ENCODE measurements at regions not wholly inside any gene's neighbourhood (a gene's known extent, or its start where the extent isn't known, plus 50 kb on each side); places are given as distances from the start of the nearest gene placed in this dataset.

GRCh38 chr4:132383571-132384199 is 765.4 kb upstream of the PCDH10 start:
- H3K9ac ChIP-seq (ENCODE audit: insufficient read depth in 1 of 2, low read length in 2 of 2): no peak overlapping the region
- no peak for TF ChIP-seq CTCF (IDR thresholded peaks at IDR 0.05; ENCODE audit: control extremely low read depth, extremely low read depth)
- DNase-seq: no peak
- H3K9me3 ChIP-seq (ENCODE audit: control insufficient read depth in 4 of 4, insufficient read depth in 3 of 4, low read length in 3 of 4): no peaks in the 10 kb centered on the region
- no peaks in the 10 kb centered on the region for H3K27me3 ChIP-seq (ENCODE audit: control insufficient read depth in 3 of 3, insufficient read depth in 3 of 3, low read length in 2 of 3)
- 61 to 62% methylated on average over 1 of the region's 1 CpG for WGBS, 2 donors
- no peak overlapping the region for H3K27ac ChIP-seq (ENCODE audit: low read depth in 1 of 2, low read length in 1 of 2)
- no peaks in the 10 kb centered on the region for H3K4me1 ChIP-seq (ENCODE audit: control insufficient read depth in 5 of 5, insufficient read depth in 5 of 5, low read length in 5 of 5)
- ATAC-seq (ENCODE audit: insufficient read depth, low FRiP score): no peak
- H3K4me3 ChIP-seq: no peak overlapping the region
- no peaks in the 10 kb centered on the region for H3K36me3 ChIP-seq (ENCODE audit: control insufficient read depth in 4 of 4, insufficient read depth in 4 of 4, low read length in 4 of 4)

GRCh38 chr4:132384709-132385108 is 764.4 kb upstream of the PCDH10 start:
- Histone ChIP-seq H3K9me3 (ENCODE audit: control insufficient read depth in 4 of 4, insufficient read depth in 3 of 4, low read length in 3 of 4) (no peaks in the 10 kb centered on the region), H3K27ac (ENCODE audit: low read depth in 1 of 2, low read length in 1 of 2) (no peak overlapping the region), H3K4me1 (ENCODE audit: control insufficient read depth in 5 of 5, insufficient read depth in 5 of 5, low read length in 5 of 5) (no peaks in the 10 kb centered on the region), H3K27me3 (ENCODE audit: control insufficient read depth in 3 of 3, insufficient read depth in 3 of 3, low read length in 2 of 3) (no peaks in the 10 kb centered on the region), H3K36me3 (ENCODE audit: control insufficient read depth in 4 of 4, insufficient read depth in 4 of 4, low read length in 4 of 4) (no peaks in the 10 kb centered on the region), H3K4me3 (no peak overlapping the region), H3K9ac (ENCODE audit: insufficient read depth in 1 of 2, low read length in 2 of 2) (no peak overlapping the region)
- WGBS, 2 donors: 61 to 65% methylated on average over 2 of the region's 2 CpGs
- no peak for TF ChIP-seq CTCF (IDR thresholded peaks at IDR 0.05; ENCODE audit: control extremely low read depth, extremely low read depth)
- DNase-seq: no peak
- ATAC-seq (ENCODE audit: insufficient read depth, low FRiP score): no peak

- WGBS, 2 donors: 92 to 95% methylated on average over 3 of the region's 3 CpGs
- Histone ChIP-seq H3K4me1 (ENCODE audit: control insufficient read depth in 5 of 5, insufficient read depth in 5 of 5, low read length in 5 of 5) (no peaks in the 10 kb centered on the region), H3K9ac (ENCODE audit: insufficient read depth in 1 of 2, low read length in 2 of 2) (no peak overlapping the region), H3K9me3 (ENCODE audit: control insufficient read depth in 4 of 4, insufficient read depth in 3 of 4, low read length in 3 of 4) (no peaks in the 10 kb centered on the region), H3K4me3 (no peak overlapping the region), H3K36me3 (ENCODE audit: control insufficient read depth in 4 of 4, insufficient read depth in 4 of 4, low read length in 4 of 4) (no peaks in the 10 kb centered on the region), H3K27me3 (ENCODE audit: control insufficient read depth in 3 of 3, insufficient read depth in 3 of 3, low read length in 2 of 3) (no peaks in the 10 kb centered on the region), H3K27ac (ENCODE audit: low read depth in 1 of 2, low read length in 1 of 2) (no peak overlapping the region)
- no peak for TF ChIP-seq CTCF (IDR thresholded peaks at IDR 0.05; ENCODE audit: control extremely low read depth, extremely low read depth)
- DNase-seq (no peak), ATAC-seq (ENCODE audit: insufficient read depth, low FRiP score) (no peak)
These were observed 763.0 kb upstream of the PCDH10 start for GRCh38 chr4:132386130-132386529.

GRCh38 chr4:132387060-132387459 is 762.0 kb upstream of the PCDH10 start:
- TF ChIP-seq CTCF (IDR thresholded peaks at IDR 0.05; ENCODE audit: control extremely low read depth, extremely low read depth): no peak

More at GRCh38 chr4:132387060-132387459, 762.0 kb upstream of the PCDH10 start:
- H3K9ac ChIP-seq (ENCODE audit: insufficient read depth in 1 of 2, low read length in 2 of 2): no peak overlapping the region
- no peaks in the 10 kb centered on the region for H3K4me1 ChIP-seq (ENCODE audit: control insufficient read depth in 5 of 5, insufficient read depth in 5 of 5, low read length in 5 of 5)
- no peak overlapping the region for H3K27ac ChIP-seq (ENCODE audit: low read depth in 1 of 2, low read length in 1 of 2)
- DNase-seq: no peak
- no peaks in the 10 kb centered on the region for H3K9me3 ChIP-seq (ENCODE audit: control insufficient read depth in 4 of 4, insufficient read depth in 3 of 4, low read length in 3 of 4)
- no peak overlapping the region for H3K4me3 ChIP-seq
- no peak for ATAC-seq (ENCODE audit: insufficient read depth, low FRiP score)
- H3K36me3 ChIP-seq (ENCODE audit: control insufficient read depth in 4 of 4, insufficient read depth in 4 of 4, low read length in 4 of 4): no peaks in the 10 kb centered on the region
- H3K27me3 ChIP-seq (ENCODE audit: control insufficient read depth in 3 of 3, insufficient read depth in 3 of 3, low read length in 2 of 3): no peaks in the 10 kb centered on the region
- WGBS, 2 donors: 74 to 79% methylated on average over 1 of the region's 1 CpG
